OCI-LY1 (cell line): ENCODE measurements at regions not wholly inside any gene's neighbourhood (a gene's known extent, or its start where the extent isn't known, plus 50 kb on each side); places are given as distances from the start of the nearest gene placed in this dataset.
"Not testable (repeated sequence)": the region's sequence is repeated elsewhere in the genome, so short reads cannot be mapped to it uniquely, and the experiment has no call there.

Experiments used
- H2AFZ ChIP-seq: fragments of 200-600 bp; sonication (generic), shearing (Covaris generic); 2 replicates; pipeline ENCODE4 v1.6.0; 2014; ENCODE audit warnings: antibody characterized with exemption, mild to moderate bottlenecking, low read length
- H3F3A ChIP-seq: fragments of 200-600 bp; sonication (generic), shearing (Covaris generic); 2 replicates; pipeline ENCODE4 v1.6.0; 2014; ENCODE audit warnings: mild to moderate bottlenecking, antibody characterized with exemption, low read length, moderate library complexity; ENCODE audit not compliant: insufficient read depth
- H3K27ac ChIP-seq: fragments of 200-600 bp; sonication (generic); 2 replicates; pipeline ENCODE4 v1.5.1; 2014; ENCODE audit warnings: low read length, mixed run types, mild to moderate bottlenecking, low read depth; ENCODE audit not compliant: poor library complexity, severe bottlenecking
- H3K27me3 ChIP-seq: fragments of 200-600 bp; sonication (generic); 2 replicates; pipeline ENCODE4 v1.6.0; 2014; ENCODE audit warnings: antibody characterized with exemption, mild to moderate bottlenecking, low read length, moderate library complexity; ENCODE audit not compliant: insufficient read depth
- H3K36me3 ChIP-seq: fragments of 200-600 bp; sonication (generic); 2 replicates; pipeline ENCODE4 v1.6.1; 2014; ENCODE audit warnings: mild to moderate bottlenecking, antibody characterized with exemption, low read length, moderate library complexity, mixed read lengths; ENCODE audit not compliant: insufficient read depth
- H3K4me1 ChIP-seq: fragments of 200-600 bp; sonication (generic); 2 replicates; pipeline ENCODE4 v1.5.1; 2014; ENCODE audit warnings: mild to moderate bottlenecking, low read length, moderate library complexity; ENCODE audit not compliant: insufficient read depth, severe bottlenecking
- H3K4me2 ChIP-seq: fragments of 200-600 bp; sonication (generic), shearing (Covaris generic); 2 replicates; pipeline ENCODE4 v1.6.1; 2014; ENCODE audit warnings: low read length
- H3K4me3 ChIP-seq: fragments of 200-600 bp; sonication (generic); 2 replicates; pipeline ENCODE4 v1.5.1; 2014; ENCODE audit warnings: low read length, low read depth, mild to moderate bottlenecking, mixed read lengths; ENCODE audit not compliant: poor library complexity, severe bottlenecking
- H3K79me2 ChIP-seq: fragments of 200-600 bp; shearing (Covaris generic); 2 replicates; pipeline ENCODE4 v1.6.1; 2016; ENCODE audit warnings: mixed run types, low read length, mixed read lengths; ENCODE audit not compliant: insufficient read depth
- H3K9ac ChIP-seq: fragments of 200-600 bp; sonication (generic), shearing (Covaris generic); 2 replicates; pipeline ENCODE4 v1.6.1; 2014; ENCODE audit warnings: mild to moderate bottlenecking, low read length, mixed read lengths
- H3K9me2 ChIP-seq: fragments of 200-600 bp; sonication (generic), shearing (Covaris generic); 2 replicates; pipeline ENCODE4 v1.6.1; 2014; ENCODE audit warnings: low read depth, mild to moderate bottlenecking, low read length, mixed read lengths
- H3K9me3 ChIP-seq: fragments of 200-600 bp; shearing (Covaris generic); 2 replicates; pipeline ENCODE4 v1.6.1; 2014; ENCODE audit warnings: low read length, mixed read lengths
- H4K20me1 ChIP-seq: fragments of 200-600 bp; sonication (generic), shearing (Covaris generic); 2 replicates; pipeline ENCODE4 v1.6.0; 2016; ENCODE audit warnings: mild to moderate bottlenecking, low read length; ENCODE audit not compliant: insufficient read depth
- EZH2 ChIP-seq: fragments of 200-600 bp; sonication (generic), shearing (Covaris generic); IDR thresholded peaks from 2 replicates; pipeline ENCODE4 v1.8.0; 2017; ENCODE audit warnings: borderline replicate concordance, mixed run types, mild to moderate bottlenecking, antibody characterized with exemption, low read length, moderate library complexity, mixed read lengths
- TF ChIP-seq, protein P1 (sequence below): fragments of 200-600 bp; sonication (generic), shearing (Covaris generic); IDR thresholded peaks from 2 replicates; pipeline ENCODE4 v1.5.1; 2017; ENCODE audit warnings: mild to moderate bottlenecking, antibody characterized with exemption, low read length, moderate library complexity, mixed read lengths

DNA sequence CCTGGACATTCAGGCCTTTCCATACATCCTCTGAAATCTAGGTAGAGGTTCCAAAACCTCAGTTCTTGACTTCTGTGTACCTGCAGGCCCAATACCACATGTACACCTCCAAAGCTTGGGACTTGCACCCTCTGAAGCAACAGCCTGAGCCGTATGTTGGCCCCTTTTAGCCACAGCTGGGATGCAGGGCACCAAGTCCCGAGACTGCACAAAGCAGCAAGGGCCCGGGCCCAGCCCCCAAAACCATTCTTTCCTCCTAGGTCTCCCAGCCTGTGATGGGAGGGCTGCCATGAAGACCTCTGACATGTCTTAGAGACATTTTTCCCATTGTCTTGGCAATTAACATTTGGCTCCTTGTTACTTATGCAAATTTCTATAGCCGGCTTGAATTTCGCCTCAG lies 107.4 kb upstream of the FRMD1 start:
- Histone ChIP-seq H3K36me3 (no peaks in the 10 kb centered on the region), H3F3A (no peaks in the 10 kb centered on the region), H3K79me2 (no peaks in the 10 kb centered on the region), H3K4me2 (no peak overlapping the region), H3K27me3 (0 out of 2 replicates have a peak, but pooled peaks cover 3% of the 10 kb centered on the region), H3K9me3 (no peaks in the 10 kb centered on the region), H3K9ac (no peak overlapping the region), H3K4me1 (no peaks in the 10 kb centered on the region), H2AFZ (no peak overlapping the region), H3K27ac (no peak overlapping the region), H4K20me1 (no peaks in the 10 kb centered on the region), H3K9me2 (no peaks in the 10 kb centered on the region), H3K4me3 (no peak overlapping the region)
- TF ChIP-seq, protein P1, sequence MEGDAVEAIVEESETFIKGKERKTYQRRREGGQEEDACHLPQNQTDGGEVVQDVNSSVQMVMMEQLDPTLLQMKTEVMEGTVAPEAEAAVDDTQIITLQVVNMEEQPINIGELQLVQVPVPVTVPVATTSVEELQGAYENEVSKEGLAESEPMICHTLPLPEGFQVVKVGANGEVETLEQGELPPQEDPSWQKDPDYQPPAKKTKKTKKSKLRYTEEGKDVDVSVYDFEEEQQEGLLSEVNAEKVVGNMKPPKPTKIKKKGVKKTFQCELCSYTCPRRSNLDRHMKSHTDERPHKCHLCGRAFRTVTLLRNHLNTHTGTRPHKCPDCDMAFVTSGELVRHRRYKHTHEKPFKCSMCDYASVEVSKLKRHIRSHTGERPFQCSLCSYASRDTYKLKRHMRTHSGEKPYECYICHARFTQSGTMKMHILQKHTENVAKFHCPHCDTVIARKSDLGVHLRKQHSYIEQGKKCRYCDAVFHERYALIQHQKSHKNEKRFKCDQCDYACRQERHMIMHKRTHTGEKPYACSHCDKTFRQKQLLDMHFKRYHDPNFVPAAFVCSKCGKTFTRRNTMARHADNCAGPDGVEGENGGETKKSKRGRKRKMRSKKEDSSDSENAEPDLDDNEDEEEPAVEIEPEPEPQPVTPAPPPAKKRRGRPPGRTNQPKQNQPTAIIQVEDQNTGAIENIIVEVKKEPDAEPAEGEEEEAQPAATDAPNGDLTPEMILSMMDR = no peak
- no peak for TF ChIP-seq EZH2

DNA sequence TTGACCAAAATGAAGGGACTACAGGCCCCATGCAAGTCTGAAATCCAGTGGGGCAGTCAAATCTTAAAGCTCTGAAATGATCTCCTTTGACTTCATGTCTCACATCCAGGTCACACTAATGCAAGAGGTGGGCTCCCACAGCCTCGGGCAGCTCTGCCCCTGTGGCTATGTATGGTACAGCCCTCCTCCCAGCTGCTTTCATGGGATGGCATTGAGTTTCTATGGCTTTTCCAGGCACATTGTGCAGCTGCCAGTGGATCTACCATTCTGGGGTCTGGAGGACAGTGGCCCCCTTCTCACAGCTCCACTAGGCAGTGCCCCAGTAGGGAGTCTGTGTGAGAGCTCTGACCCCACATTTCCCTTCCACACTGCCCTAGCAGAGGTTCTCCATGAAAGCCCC lies 107.0 kb upstream of the FRMD1 start:
- not testable (repeated sequence) for H3K4me1 ChIP-seq, H3K27me3 ChIP-seq, H3K79me2 ChIP-seq, H3K27ac ChIP-seq, H3K36me3 ChIP-seq, H3K9me2 ChIP-seq, H3K9ac ChIP-seq, H2AFZ ChIP-seq, H3F3A ChIP-seq, H3K4me2 ChIP-seq, H3K4me3 ChIP-seq, H3K9me3 ChIP-seq, H4K20me1 ChIP-seq

DNA sequence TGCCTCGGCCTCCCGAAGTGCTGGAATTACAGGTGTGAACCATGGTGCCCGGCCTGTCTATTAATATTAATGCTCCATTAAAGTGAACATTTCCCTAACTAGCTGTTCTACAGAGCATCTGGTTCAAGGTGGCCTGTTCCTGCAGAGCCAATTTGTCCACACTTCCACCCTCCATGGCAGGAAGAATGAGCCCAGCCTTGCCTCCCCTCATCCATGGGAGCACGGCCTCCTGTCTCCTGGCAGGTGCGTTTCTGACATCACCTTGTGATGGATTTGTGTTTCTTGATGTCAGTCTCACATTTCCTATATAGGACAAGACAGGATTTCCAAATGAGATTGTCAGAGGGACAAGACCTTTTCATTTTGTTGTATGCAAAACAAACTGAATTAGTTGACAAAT lies 105.7 kb upstream of the FRMD1 start:
- Histone ChIP-seq H3K4me1 (no peaks in the 10 kb centered on the region), H3K4me3 (no peak overlapping the region), H3K27ac (no peak overlapping the region), H3K4me2 (no peak overlapping the region), H3K9ac (no peak overlapping the region), H3F3A (no peaks in the 10 kb centered on the region), H3K27me3 (0 out of 2 replicates have a peak, but pooled peaks cover 3% of the 10 kb centered on the region), H3K9me3 (no peaks in the 10 kb centered on the region), H2AFZ (no peak overlapping the region), H4K20me1 (no peaks in the 10 kb centered on the region), H3K36me3 (no peaks in the 10 kb centered on the region), H3K9me2 (no peaks in the 10 kb centered on the region), H3K79me2 (no peaks in the 10 kb centered on the region)
- TF ChIP-seq, protein P1 = no peak
- no peak for TF ChIP-seq EZH2

DNA sequence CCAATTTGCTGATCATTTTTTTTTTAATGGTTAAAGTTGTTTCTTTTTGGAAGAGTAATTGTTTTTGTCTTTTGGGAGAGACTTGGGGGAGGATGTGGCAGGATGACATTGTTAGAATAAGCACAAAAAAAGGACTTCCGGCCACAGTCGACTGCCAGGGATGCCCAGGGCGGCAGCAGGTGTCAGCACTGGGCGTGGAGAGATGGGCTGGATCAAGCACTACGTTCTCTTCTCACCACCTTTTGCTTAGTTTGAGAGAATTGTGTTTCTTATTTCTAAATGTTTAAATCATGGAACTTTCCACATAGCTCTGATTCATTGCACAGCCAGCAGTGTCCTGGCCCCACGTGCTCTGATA lies 104.6 kb upstream of the FRMD1 start:
- Histone ChIP-seq H3K4me3 (no peak overlapping the region), H3K27me3 (0 out of 2 replicates have a peak, but pooled peaks cover 3% of the 10 kb centered on the region), H3F3A (no peaks in the 10 kb centered on the region), H3K9ac (no peak overlapping the region), H3K36me3 (no peaks in the 10 kb centered on the region), H3K4me1 (no peaks in the 10 kb centered on the region), H4K20me1 (no peaks in the 10 kb centered on the region), H3K27ac (no peak overlapping the region), H2AFZ (no peak overlapping the region), H3K79me2 (no peaks in the 10 kb centered on the region), H3K9me2 (no peaks in the 10 kb centered on the region), H3K4me2 (no peak overlapping the region), H3K9me3 (no peaks in the 10 kb centered on the region)
- TF ChIP-seq, protein P1 = no peak
- no peak for TF ChIP-seq EZH2
